NCI-H345 (cell line): ENCODE measurements at regions not wholly inside any gene's neighbourhood (a gene's known extent, or its start where the extent isn't known, plus 50 kb on each side); places are given as distances from the start of the nearest gene placed in this dataset.

Source experiments
- DNase-seq: peaks from one replicate; lab custom pipeline; 2025; lab: John Stamatoyannopoulos, UW

- no peak for DNase-seq
These were observed 107.0 kb downstream of the DDIT4L start for GRCh38 chr4:100083289-100083688.

- no peak for DNase-seq
These were observed 107.4 kb downstream of the DDIT4L start for GRCh38 chr4:100082852-100083251.

GRCh38 chr4:100081491-100081890 is 108.8 kb downstream of the DDIT4L start:
- no peak for DNase-seq

GRCh38 chr4:100079264-100079663 is 111.0 kb downstream of the DDIT4L start:
- no peak for DNase-seq

DNA sequence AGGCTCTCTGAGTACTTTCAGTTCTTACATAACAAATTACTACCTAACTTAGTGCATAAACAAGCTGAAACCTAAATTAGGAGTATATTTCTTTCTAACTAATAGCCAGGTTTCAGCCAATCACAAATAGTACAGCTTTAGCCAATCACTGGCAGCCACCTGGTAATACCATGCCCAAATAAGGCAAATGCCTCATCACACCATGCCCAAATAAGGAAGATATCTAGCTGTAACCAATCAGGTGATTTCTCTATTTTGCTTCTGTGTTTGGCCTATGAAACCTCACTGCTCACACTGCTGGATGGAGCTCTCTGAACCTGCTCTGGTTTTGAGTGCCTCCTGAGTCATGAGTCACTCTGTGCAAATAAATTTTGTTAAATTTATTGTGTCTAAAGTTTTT is 113.5 kb downstream of the DDIT4L start:
- DNase-seq, result no peak

DNA sequence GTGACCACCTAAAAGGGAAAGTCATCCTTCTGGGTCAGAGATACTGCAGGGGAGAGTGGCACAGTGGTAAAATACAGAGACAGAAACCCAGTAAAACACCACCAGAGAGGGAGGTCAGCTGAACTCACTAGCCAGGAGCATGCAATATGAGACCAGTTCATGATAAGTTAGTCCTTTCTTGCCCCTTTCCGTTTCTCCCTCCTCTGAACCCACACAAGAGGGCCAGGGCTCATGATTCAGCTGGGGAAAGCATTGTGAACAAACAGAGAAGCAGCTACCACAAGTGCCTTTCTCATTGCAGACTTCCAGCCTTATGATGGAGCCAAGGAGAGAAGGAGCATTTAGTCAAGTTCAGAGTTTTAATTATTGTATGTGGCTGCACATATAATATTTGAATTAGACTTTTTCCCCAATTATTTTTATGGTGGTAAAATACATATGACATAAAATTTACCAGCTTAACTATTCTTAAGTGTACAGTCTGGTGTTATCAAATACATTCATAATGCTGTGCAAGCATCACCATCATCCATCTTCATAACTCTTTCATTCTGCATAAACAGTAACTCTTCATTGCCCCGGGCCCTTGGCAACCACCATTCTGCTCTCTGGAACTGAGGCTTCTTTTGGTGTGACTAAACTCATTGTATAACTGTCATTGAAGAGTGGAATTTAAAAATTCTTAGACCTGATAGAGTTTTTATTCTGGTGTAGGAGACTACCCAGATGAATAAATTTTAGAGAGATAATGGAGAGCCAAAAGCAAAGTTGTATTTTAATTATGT is 114.6 kb downstream of the DDIT4L start:
- no peak for DNase-seq

- DNase-seq, result no peak
These were observed 115.2 kb downstream of the DDIT4L start for GRCh38 chr4:100075056-100075455.

DNA sequence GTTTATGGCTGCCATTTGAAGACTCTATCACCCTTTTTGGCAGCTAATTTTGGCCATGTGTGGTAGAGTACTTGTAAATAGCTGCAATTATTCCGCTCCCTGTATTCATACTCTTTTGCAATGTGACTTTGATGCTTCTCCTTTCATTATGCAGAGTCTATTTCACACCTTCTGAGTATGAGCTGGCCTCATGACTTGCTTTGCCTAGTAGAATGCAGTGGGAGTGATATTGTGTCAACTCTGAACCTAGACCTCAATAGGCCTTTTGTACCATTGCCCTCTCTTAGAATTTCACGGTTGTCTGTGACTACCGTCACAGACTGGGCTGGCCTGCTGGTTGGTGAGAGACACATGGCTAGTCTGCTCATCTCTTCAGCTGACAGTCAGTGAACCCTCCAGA is 118.8 kb downstream of the DDIT4L start:
- no peak for DNase-seq

DNA sequence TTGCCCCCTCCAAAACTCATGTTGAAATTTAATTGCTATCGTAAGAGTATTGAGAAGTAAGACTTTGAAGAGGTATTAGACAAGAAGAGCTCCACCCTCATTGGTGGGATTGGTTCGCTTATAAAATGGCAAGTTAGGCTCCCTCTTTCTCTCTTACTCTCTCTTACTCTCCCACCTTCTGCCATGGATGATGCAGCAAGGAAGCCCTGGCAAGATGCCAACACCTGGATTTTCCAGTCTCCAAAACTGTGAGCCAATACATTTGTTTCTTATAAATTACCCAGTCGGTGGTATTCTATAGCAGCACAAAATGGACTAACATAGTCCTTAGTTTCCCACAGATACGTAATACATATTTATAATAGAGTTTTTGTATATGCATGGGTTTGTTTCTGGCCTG is 119.4 kb downstream of the DDIT4L start:
- peak; percentile 19 for DNase-seq

GRCh38 chr4:100069207-100069606 is 119.1 kb upstream of the H2AZ1 start:
- DNase-seq, result no peak

GRCh38 chr4:100067255-100067654 is 117.2 kb upstream of the H2AZ1 start:
- DNase-seq, result no peak

GRCh38 chr4:100063355-100063754 is 113.3 kb upstream of the H2AZ1 start:
- DNase-seq, result no peak

- no peak for DNase-seq
These were observed 112.8 kb upstream of the H2AZ1 start for GRCh38 chr4:100062921-100063320.

DNA sequence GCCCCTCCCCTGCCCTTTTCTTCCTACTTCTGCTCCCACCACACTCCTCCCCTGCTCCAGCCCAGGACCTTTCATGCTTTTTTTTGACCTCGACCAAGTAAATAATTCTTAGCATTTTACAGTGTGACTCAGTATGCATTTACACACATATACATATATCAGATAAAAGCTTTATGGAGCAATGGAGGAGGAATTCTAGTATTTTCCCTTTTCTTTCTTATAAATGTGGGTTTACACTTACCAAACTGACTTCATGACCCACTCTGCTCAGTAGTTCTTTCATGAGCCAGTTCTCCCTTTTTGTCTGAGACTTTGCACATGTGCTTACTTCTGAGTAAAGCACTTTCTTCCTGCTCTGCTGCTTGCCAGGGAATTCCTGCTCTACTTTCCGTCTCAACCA is 111.8 kb upstream of the H2AZ1 start:
- DNase-seq, result no peak

- peak; percentile 39 for DNase-seq
These were observed 110.8 kb upstream of the H2AZ1 start for GRCh38 chr4:100060765-100061416.

DNA sequence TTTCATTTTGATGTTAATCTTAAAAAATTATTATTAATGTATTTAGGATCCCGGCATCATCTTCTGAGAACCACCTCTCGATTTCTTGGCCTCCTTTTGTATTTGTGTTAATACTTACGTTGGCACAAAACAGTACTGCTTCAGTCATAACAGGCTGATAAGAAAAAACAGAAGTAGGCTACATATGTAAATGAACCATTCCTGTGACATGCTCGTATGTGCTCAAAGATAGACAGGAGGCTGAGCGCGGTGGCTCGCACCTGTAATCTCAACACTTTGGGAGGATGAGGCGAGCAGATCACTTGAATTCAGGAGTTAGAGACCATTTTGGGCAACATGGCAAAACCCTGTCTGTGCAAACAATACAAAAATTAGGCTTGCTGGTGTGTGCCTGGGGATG is 109.4 kb upstream of the H2AZ1 start:
- DNase-seq, result no peak

DNA sequence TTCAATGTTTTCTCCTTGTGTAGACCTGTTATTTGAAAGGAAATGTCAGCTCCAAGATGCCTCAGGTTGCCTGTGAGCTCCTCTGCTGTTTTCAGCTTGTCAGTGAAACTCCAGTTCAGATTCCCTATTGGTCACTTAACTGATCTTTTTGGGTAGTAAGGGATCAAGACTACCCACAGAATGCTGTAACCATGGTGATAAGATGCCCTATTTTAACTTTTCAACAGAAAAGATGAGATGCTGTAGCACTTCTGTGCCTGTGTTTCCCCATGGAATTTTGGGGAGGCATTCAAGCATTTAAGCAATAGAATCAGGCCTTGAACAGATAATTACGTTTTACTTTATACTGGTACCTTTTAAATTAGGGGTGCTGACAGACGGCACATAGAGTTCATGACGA is 106.6 kb upstream of the H2AZ1 start:
- DNase-seq, result no peak

- DNase-seq, result no peak
These were observed 104.0 kb upstream of the H2AZ1 start for GRCh38 chr4:100054071-100054470.

GRCh38 chr4:100049872-100050271 is 99.8 kb upstream of the H2AZ1 start:
- no peak for DNase-seq

DNA sequence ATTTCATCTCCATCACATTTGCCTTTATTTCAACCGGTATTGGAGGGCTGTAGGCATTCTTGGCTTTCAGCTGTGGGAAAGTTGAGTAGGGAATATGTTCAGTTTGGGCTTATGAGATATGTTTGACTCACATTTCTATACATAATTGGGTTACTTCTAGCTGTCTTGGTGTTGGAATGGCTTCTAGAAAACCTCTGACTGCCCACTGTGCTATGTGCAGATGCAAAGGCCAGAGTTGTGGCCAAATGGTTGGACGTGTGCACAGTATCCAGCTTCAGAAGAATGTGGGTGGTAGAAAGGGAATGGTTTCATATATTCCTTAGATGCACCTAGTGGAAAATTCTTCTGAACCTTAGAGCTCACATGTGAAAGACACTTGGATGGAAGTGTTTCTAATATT is 92.6 kb upstream of the H2AZ1 start:
- DNase-seq, result no peak

GRCh38 chr4:100042235-100042634 is 92.2 kb upstream of the H2AZ1 start:
- DNase-seq, result no peak

DNA sequence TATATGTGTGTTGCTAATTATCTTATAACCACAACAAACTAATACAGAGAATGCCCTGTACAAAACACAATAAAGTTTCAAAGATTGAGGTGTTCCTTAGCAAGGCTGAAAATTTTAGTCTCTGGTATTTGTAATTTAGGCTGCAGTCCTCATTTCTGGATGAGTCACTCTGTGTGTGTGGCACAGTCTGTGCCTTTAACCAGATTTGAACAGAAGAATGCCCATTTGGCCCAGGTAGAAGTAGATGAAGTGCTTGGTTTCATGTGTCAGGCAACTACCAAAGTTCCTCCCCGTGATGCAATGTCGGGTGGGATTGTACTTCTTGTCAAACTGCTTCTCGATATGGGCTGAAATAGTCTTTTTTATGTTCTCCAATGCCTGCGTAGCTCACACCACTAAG is 91.6 kb upstream of the H2AZ1 start:
- no peak for DNase-seq

GRCh38 chr4:100034023-100034664 is 84.1 kb upstream of the H2AZ1 start:
- no peak for DNase-seq
